Neural cell (in vitro differentiated cells): ENCODE measurements at regions not wholly inside any gene's neighbourhood (a gene's known extent, or its start where the extent isn't known, plus 50 kb on each side); places are given as distances from the start of the nearest gene placed in this dataset.

ENCODE experiments used
- H2AFZ ChIP-seq: fragments of 200-600, 300-800 bp; sonication (generic), shearing (Covaris generic); 2 replicates; pipeline ENCODE4 v1.6.0; 2014; ENCODE audit warnings: low read depth, mild to moderate bottlenecking, antibody characterized with exemption, low read length, moderate library complexity
- H3F3A ChIP-seq: fragments of 200-600 bp; shearing (Covaris generic); 2 replicates; pipeline ENCODE4 v1.6.1; 2016; ENCODE audit warnings: mild to moderate bottlenecking, moderate library complexity, mixed read lengths, antibody characterized with exemption, low read length; ENCODE audit not compliant: insufficient read depth, poor library complexity, severe bottlenecking
- H3K27ac ChIP-seq: fragments of 200-600, 300-800 bp; sonication (generic), shearing (Covaris generic); 2 replicates; pipeline ENCODE4 v1.5.1; 2014; ENCODE audit warnings: mild to moderate bottlenecking, low read length, moderate library complexity
- H3K27me3 ChIP-seq: fragments of 300-800, 200-600 bp; sonication (generic), shearing (Covaris generic); 2 replicates; pipeline ENCODE4 v1.6.0; 2014; ENCODE audit warnings: mild to moderate bottlenecking, low read depth, low read length, moderate library complexity; ENCODE audit not compliant: insufficient read depth
- H3K36me3 ChIP-seq: fragments of 300-800, 200-600 bp; sonication (generic), shearing (Covaris generic); 2 replicates; pipeline ENCODE4 v1.5.1; 2014; ENCODE audit warnings: mild to moderate bottlenecking, antibody characterized with exemption, low read length, moderate library complexity; ENCODE audit not compliant: insufficient read depth
- H3K4me2 ChIP-seq: fragments of 300-800, 200-600 bp; sonication (generic), shearing (Covaris generic); 2 replicates; pipeline ENCODE4 v1.6.0; 2014; ENCODE audit warnings: mild to moderate bottlenecking, low read length
- H3K4me3 ChIP-seq: fragments of 300-800, 200-600 bp; sonication (generic), shearing (Covaris generic); 2 replicates; pipeline ENCODE4 v1.5.1; 2014; ENCODE audit warnings: mild to moderate bottlenecking, low read length, moderate library complexity
- H3K79me2 ChIP-seq: fragments of 200-600 bp; shearing (Covaris generic); replicated peaks from 2 replicates; pipeline ENCODE4 v1.6.0; 2014; ENCODE audit warnings: mild to moderate bottlenecking, low read length, moderate library complexity; ENCODE audit not compliant: insufficient read depth
- H3K9ac ChIP-seq: fragments of 300-800, 200-600 bp; sonication (generic), shearing (Covaris generic); 2 replicates; pipeline ENCODE4 v1.6.1; 2016; ENCODE audit warnings: mild to moderate bottlenecking, low read length, mixed read lengths
- H3K9me2 ChIP-seq: fragments of 200-600 bp; shearing (Covaris generic); 2 replicates; pipeline ENCODE4 v1.6.1; 2016; ENCODE audit warnings: mild to moderate bottlenecking, low read length, mixed read lengths; ENCODE audit not compliant: insufficient read depth
- H3K9me3 ChIP-seq: fragments of 200-600, 300-800 bp; sonication (generic), shearing (Covaris generic); 2 replicates; pipeline ENCODE4 v1.6.1; 2016; ENCODE audit warnings: mild to moderate bottlenecking, mixed run types, low read length, moderate library complexity, mixed read lengths
- H4K20me1 ChIP-seq: fragments of 200-600 bp; shearing (Covaris generic); 2 replicates; pipeline ENCODE4 v1.6.1; 2016; ENCODE audit warnings: mild to moderate bottlenecking, mixed run types; ENCODE audit not compliant: insufficient read depth
- EP300 ChIP-seq: fragments of 450-650 bp; conservative IDR thresholded peaks from 2 replicates; pipeline ENCODE4 v1.6.1; 2014; ENCODE audit warnings: antibody characterized with exemption, mild to moderate bottlenecking, moderate library complexity; ENCODE audit not compliant: poor library complexity, severe bottlenecking
- EZH2 ChIP-seq: fragments of 200-600, 300-800 bp; shearing (Covaris generic), sonication (generic); IDR thresholded peaks from 2 replicates; pipeline ENCODE4 v1.6.1; 2014; ENCODE audit warnings: antibody characterized with exemption, low read length, borderline replicate concordance, mild to moderate bottlenecking; ENCODE audit not compliant: insufficient read depth, poor library complexity, severe bottlenecking
- MXI1 ChIP-seq: fragments of 450-650 bp; conservative IDR thresholded peaks from 2 replicates; pipeline ENCODE4 v1.6.1; 2014; ENCODE audit warnings: antibody characterized with exemption, mild to moderate bottlenecking; ENCODE audit not compliant: poor library complexity, severe bottlenecking
- POLR2AphosphoS5 ChIP-seq: IDR thresholded peaks from 2 replicates; pipeline ENCODE4 v1.6.1; 2012
- RAD21 ChIP-seq: fragments of 450-650 bp; conservative IDR thresholded peaks from 2 replicates; pipeline ENCODE4 v1.6.1; 2014; ENCODE audit warnings: antibody characterized with exemption, mild to moderate bottlenecking, moderate library complexity
- SMC3 ChIP-seq: fragments of 450-650 bp; conservative IDR thresholded peaks from 2 replicates; pipeline ENCODE4 v1.6.1; 2014; ENCODE audit warnings: antibody characterized with exemption, mild to moderate bottlenecking, moderate library complexity; ENCODE audit not compliant: poor library complexity
- TAF1 ChIP-seq: IDR thresholded peaks from 2 replicates; pipeline ENCODE4 v1.6.1; 2012; ENCODE audit warnings: low read depth
- TF ChIP-seq, protein P1 (sequence below): IDR thresholded peaks from 2 replicates; pipeline ENCODE4 v1.6.1; 2012; ENCODE audit warnings: borderline replicate concordance
- TF ChIP-seq, protein P2 (sequence below): fragments of 450-650 bp; IDR thresholded peaks from 2 replicates; pipeline ENCODE4 v1.5.1; 2014; ENCODE audit warnings: antibody characterized with exemption, mild to moderate bottlenecking, moderate library complexity; ENCODE audit not compliant: poor library complexity, severe bottlenecking

DNA sequence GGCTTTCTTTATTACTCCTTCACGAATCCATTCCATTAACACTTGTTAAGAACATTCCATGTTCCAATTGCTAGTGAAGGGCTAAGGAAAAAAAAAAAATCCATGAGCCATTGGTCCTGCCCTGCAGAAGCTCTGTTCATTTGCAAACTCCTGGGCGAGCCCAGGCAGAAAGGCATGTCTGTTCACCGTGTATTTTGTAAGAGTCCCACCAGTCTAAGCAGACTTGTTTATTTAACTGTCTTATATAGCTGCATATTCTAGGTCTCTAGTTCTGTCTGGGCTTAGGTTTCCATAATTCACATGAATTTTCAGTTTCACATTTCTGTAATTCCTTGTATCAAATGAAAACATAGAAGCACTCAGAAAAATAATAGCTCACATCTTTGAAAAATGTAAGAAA lies 97.4 kb upstream of the POU2AF2 start:
- H3F3A ChIP-seq, result no peaks in the 10 kb centered on the region
- TF ChIP-seq MXI1 (no peak), POLR2AphosphoS5 (no peak), TAF1 (no peak), SMC3 (no peak), EZH2 (no peak)
- TF ChIP-seq, protein P1, sequence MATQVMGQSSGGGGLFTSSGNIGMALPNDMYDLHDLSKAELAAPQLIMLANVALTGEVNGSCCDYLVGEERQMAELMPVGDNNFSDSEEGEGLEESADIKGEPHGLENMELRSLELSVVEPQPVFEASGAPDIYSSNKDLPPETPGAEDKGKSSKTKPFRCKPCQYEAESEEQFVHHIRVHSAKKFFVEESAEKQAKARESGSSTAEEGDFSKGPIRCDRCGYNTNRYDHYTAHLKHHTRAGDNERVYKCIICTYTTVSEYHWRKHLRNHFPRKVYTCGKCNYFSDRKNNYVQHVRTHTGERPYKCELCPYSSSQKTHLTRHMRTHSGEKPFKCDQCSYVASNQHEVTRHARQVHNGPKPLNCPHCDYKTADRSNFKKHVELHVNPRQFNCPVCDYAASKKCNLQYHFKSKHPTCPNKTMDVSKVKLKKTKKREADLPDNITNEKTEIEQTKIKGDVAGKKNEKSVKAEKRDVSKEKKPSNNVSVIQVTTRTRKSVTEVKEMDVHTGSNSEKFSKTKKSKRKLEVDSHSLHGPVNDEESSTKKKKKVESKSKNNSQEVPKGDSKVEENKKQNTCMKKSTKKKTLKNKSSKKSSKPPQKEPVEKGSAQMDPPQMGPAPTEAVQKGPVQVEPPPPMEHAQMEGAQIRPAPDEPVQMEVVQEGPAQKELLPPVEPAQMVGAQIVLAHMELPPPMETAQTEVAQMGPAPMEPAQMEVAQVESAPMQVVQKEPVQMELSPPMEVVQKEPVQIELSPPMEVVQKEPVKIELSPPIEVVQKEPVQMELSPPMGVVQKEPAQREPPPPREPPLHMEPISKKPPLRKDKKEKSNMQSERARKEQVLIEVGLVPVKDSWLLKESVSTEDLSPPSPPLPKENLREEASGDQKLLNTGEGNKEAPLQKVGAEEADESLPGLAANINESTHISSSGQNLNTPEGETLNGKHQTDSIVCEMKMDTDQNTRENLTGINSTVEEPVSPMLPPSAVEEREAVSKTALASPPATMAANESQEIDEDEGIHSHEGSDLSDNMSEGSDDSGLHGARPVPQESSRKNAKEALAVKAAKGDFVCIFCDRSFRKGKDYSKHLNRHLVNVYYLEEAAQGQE, result no peak
- TF ChIP-seq, protein P2, sequence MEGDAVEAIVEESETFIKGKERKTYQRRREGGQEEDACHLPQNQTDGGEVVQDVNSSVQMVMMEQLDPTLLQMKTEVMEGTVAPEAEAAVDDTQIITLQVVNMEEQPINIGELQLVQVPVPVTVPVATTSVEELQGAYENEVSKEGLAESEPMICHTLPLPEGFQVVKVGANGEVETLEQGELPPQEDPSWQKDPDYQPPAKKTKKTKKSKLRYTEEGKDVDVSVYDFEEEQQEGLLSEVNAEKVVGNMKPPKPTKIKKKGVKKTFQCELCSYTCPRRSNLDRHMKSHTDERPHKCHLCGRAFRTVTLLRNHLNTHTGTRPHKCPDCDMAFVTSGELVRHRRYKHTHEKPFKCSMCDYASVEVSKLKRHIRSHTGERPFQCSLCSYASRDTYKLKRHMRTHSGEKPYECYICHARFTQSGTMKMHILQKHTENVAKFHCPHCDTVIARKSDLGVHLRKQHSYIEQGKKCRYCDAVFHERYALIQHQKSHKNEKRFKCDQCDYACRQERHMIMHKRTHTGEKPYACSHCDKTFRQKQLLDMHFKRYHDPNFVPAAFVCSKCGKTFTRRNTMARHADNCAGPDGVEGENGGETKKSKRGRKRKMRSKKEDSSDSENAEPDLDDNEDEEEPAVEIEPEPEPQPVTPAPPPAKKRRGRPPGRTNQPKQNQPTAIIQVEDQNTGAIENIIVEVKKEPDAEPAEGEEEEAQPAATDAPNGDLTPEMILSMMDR, result no peak
- no peak overlapping the region for H3K27ac ChIP-seq
- H3K4me3 ChIP-seq, result no peak overlapping the region
- no peaks in the 10 kb centered on the region for H3K9me3 ChIP-seq
- no peaks in the 10 kb centered on the region for H3K27me3 ChIP-seq
- no peak overlapping the region for H2AFZ ChIP-seq
- no peaks in the 10 kb centered on the region for H4K20me1 ChIP-seq
- H3K9ac ChIP-seq, result no peak overlapping the region
- H3K4me2 ChIP-seq, result no peak overlapping the region
- no peaks in the 10 kb centered on the region for H3K79me2 ChIP-seq
- H3K9me2 ChIP-seq, result no peaks in the 10 kb centered on the region
- no peaks in the 10 kb centered on the region for H3K36me3 ChIP-seq

DNA sequence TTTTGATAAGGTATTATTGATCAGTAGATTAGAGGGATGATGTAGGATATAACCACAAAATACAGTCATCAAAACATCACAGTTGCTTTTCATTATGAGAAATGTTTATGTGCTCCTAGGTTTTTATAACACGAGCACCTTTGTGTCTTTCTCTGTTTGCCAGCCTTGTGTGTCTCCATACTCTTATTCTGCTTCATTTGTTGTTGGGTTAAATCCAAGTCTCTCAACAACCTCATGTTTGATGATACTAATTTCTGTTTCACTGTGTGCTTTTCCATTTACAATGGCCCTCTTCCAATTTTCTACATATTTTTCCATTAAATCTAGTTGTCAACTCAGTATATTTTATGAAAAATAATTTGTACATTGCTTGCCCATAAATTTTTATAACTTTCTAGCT lies 107.7 kb upstream of the POU2AF2 start:
- Histone ChIP-seq H2AFZ (no peak overlapping the region), H3K27me3 (no peaks in the 10 kb centered on the region), H4K20me1 (no peaks in the 10 kb centered on the region), H3K4me2 (no peak overlapping the region), H3K9ac (no peak overlapping the region), H3K4me3 (no peak overlapping the region), H3K36me3 (no peaks in the 10 kb centered on the region), H3K9me3 (no peaks in the 10 kb centered on the region), H3K79me2 (no peaks in the 10 kb centered on the region), H3K9me2 (no peaks in the 10 kb centered on the region), H3K27ac (no peak overlapping the region), H3F3A (no peaks in the 10 kb centered on the region)
- TF ChIP-seq EZH2 (no peak), RAD21 (no peak), POLR2AphosphoS5 (no peak), MXI1 (no peak), TAF1 (no peak), EP300 (no peak), SMC3 (no peak)
- TF ChIP-seq, protein P2, result no peak
- TF ChIP-seq, protein P1, result no peak
